Osteocyte (in vitro differentiated cells): ENCODE measurements at regions not wholly inside any gene's neighbourhood (a gene's known extent, or its start where the extent isn't known, plus 50 kb on each side); places are given as distances from the start of the nearest gene placed in this dataset.

ENCODE experiments used
- DNase-seq: peaks from one replicate; pipeline ENCODE4 v3.0.0; 2021; ENCODE audit warnings: mixed read lengths; ENCODE audit not compliant: unreplicated experiment; ENCODE audit errors: extremely low spot score
- H3K27ac Mint-ChIP-seq: one replicate; pipeline ENCODE4 v1.8.0; 2021; ENCODE audit warnings: mild to moderate bottlenecking, mixed read lengths; ENCODE audit not compliant: unreplicated experiment
- H3K27me3 Mint-ChIP-seq: one replicate; pipeline ENCODE4 v1.8.0; 2021; ENCODE audit warnings: mixed read lengths; ENCODE audit not compliant: unreplicated experiment
- H3K36me3 Mint-ChIP-seq: one replicate; pipeline ENCODE4 v1.8.0; 2021; ENCODE audit warnings: mixed read lengths; ENCODE audit not compliant: unreplicated experiment
- H3K4me1 Mint-ChIP-seq: one replicate; pipeline ENCODE4 v1.8.0; 2021; ENCODE audit warnings: mixed read lengths; ENCODE audit not compliant: unreplicated experiment
- H3K4me3 Mint-ChIP-seq: one replicate; pipeline ENCODE4 v1.8.0; 2021; ENCODE audit warnings: mild to moderate bottlenecking, moderate library complexity, mixed read lengths; ENCODE audit not compliant: unreplicated experiment
- H3K9me3 Mint-ChIP-seq: one replicate; pipeline ENCODE4 v1.8.0; 2021; ENCODE audit warnings: mixed read lengths; ENCODE audit not compliant: unreplicated experiment
- CTCF ChIP-seq: fragments of 200-600 bp; sonication (generic); IDR thresholded peaks from 2 replicates; pipeline ENCODE4 v1.5.0; 2021; ENCODE audit warnings: antibody characterized with exemption, mild to moderate bottlenecking, moderate library complexity

GRCh38 chr4:3864742-3865721 is 98.8 kb downstream of the ADRA2C start:
- no peak overlapping the region for H3K4me3 Mint-ChIP-seq

GRCh38 chr4:3865986-3866812 is 100.0 kb downstream of the ADRA2C start:
- no peak for TF ChIP-seq CTCF
- Mint-ChIP-seq H3K4me1 (peaks cover 4% of the 10 kb centered on the region), H3K9me3 (no peaks in the 10 kb centered on the region), H3K36me3 (no peaks in the 10 kb centered on the region), H3K27me3 (peaks cover 14% of the 10 kb centered on the region), H3K27ac (no peak overlapping the region), H3K4me3 (no peak overlapping the region)
- DNase-seq = no peak

More at GRCh38 chr4:3864742-3865721, 98.8 kb downstream of the ADRA2C start:
- peaks cover 3% of the 10 kb centered on the region for H3K27me3 Mint-ChIP-seq
- H3K4me1 Mint-ChIP-seq = no peaks in the 10 kb centered on the region
- H3K27ac Mint-ChIP-seq = no peak overlapping the region
- no peak for DNase-seq
- no peaks in the 10 kb centered on the region for H3K36me3 Mint-ChIP-seq
- TF ChIP-seq CTCF = no peak
- no peaks in the 10 kb centered on the region for H3K9me3 Mint-ChIP-seq

GRCh38 chr4:3866813-3867129 is 100.6 kb downstream of the ADRA2C start:
- Mint-ChIP-seq H3K9me3 (no peaks in the 10 kb centered on the region), H3K27ac (no peak overlapping the region), H3K4me1 (peaks cover 4% of the 10 kb centered on the region), H3K27me3 (peaks cover 15% of the 10 kb centered on the region), H3K4me3 (no peak overlapping the region), H3K36me3 (no peaks in the 10 kb centered on the region)
- no peak for TF ChIP-seq CTCF
- DNase-seq = no peak

GRCh38 chr4:3867403-3868100 is 101.4 kb downstream of the ADRA2C start:
- Mint-ChIP-seq H3K27ac (no peak overlapping the region), H3K4me1 (peaks cover 4% of the 10 kb centered on the region), H3K36me3 (no peaks in the 10 kb centered on the region), H3K4me3 (no peak overlapping the region), H3K27me3 (peaks cover 19% of the 10 kb centered on the region), H3K9me3 (no peaks in the 10 kb centered on the region)
- no peak for TF ChIP-seq CTCF
- no peak for DNase-seq
